GM12891 (cell line): ENCODE measurements at regions not wholly inside any gene's neighbourhood (a gene's known extent, or its start where the extent isn't known, plus 50 kb on each side); places are given as distances from the start of the nearest gene placed in this dataset.
"Not testable (repeated sequence)": the region's sequence is repeated elsewhere in the genome, so short reads cannot be mapped to it uniquely, and the experiment has no call there.

Source experiments
- POLR2A ChIP-seq: IDR thresholded peaks from 2 replicates; pipeline ENCODE4 v1.6.1; 2011; ENCODE audit warnings: low read depth, low read length, control low read depth
- POLR2AphosphoS5 ChIP-seq: IDR thresholded peaks from 2 replicates; pipeline ENCODE4 v1.6.1; 2011; ENCODE audit warnings: low read depth, low read length, control low read depth

- TF ChIP-seq POLR2AphosphoS5, POLR2A: not testable (repeated sequence)
Measured at GRCh38 chr4:11643081-11643480, 214.4 kb upstream of the HS3ST1 start.
